ENCODE measurements at regions not wholly inside any gene's neighbourhood (a gene's known extent, or its start where the extent isn't known, plus 50 kb on each side); places are given as distances from the start of the nearest gene placed in this dataset.

DNA sequence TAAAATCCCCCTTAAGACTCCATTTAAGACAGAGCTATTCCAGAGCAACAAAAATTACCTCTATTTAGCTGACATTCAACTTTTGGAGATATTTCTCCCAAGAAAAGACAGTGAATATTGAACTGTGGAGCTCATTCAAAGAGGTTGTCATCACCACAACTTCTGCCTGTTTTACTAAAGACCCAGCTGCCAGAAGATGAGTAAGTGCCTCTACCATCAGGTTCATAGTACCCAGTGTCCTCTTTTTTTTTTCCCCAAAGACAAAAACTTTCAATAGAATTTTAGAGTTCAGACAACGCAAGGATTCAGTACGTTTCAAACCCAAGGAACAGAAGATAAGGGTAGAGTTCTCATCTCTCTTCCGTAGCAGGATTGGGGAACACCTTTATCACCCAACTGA lies 461.3 kb downstream of the BCAT1 start:
- TF ChIP-seq POLR2A (IDR thresholded peaks at IDR 0.05; ENCODE audit: extremely low read depth, insufficient read length) (no peak), CTCF (IDR thresholded peaks at IDR 0.05; ENCODE audit: low read depth, low read length) (no peak)

Measured in NB4 (cell line).